HL-60 (cell line): ENCODE measurements at regions not wholly inside any gene's neighbourhood (a gene's known extent, or its start where the extent isn't known, plus 50 kb on each side); places are given as distances from the start of the nearest gene placed in this dataset.

Source experiments
- CTCF ChIP-seq: IDR thresholded peaks from one replicate; pipeline ENCODE4 v1.5.1; 2011; ENCODE audit warnings: low read length, control low read depth, inconsistent platforms; ENCODE audit not compliant: insufficient read depth
- GABPA ChIP-seq: IDR thresholded peaks from 2 replicates; pipeline ENCODE4 v1.6.1; 2012; ENCODE audit warnings: low read depth
- POLR2AphosphoS5 ChIP-seq: IDR thresholded peaks from 2 replicates; pipeline ENCODE4 v1.6.1; 2012; ENCODE audit warnings: low read depth
- REST ChIP-seq: IDR thresholded peaks from 2 replicates; pipeline ENCODE4 v1.6.1; 2012; ENCODE audit warnings: low read depth; ENCODE audit not compliant: insufficient replicate concordance

GRCh38 chr3:5581743-5582142, 394.2 kb downstream of the EDEM1 start:
- TF ChIP-seq CTCF (no peak), POLR2AphosphoS5 (no peak), GABPA (no peak), REST (no peak)
